H1 (cell line): ENCODE measurements at regions not wholly inside any gene's neighbourhood (a gene's known extent, or its start where the extent isn't known, plus 50 kb on each side); places are given as distances from the start of the nearest gene placed in this dataset.

Experiments
- CTCF ChIA-PET: fragments of 300-600 bp; sonication (Branson Sonifier 250); formaldehyde crosslinking; loops from one replicate; lab custom pipeline; 2021; ENCODE audit not compliant: partially characterized antibody; lab: Charles Lee
- POLR2A ChIA-PET: fragments of 300-600 bp; sonication (Branson Sonifier 250); formaldehyde crosslinking; loops from one replicate; lab custom pipeline; 2021; ENCODE audit warnings: inconsistent platforms; ENCODE audit not compliant: partially characterized antibody; lab: Charles Lee
- DNase-seq, 2 experiments: peaks; one replicate each; pipeline versions ENCODE4 v3.0.0 to v3.0.0-alpha.2; 2010 to 2022; ENCODE audit warnings: low spot score in 2 of 2, low read depth in 1 of 2, mixed read lengths in 1 of 2
- FAIRE-seq: peaks from 2 replicates; lab custom pipeline; 2011; peaks lifted over from hg19 to GRCh38; lab: Jason Lieb, UNC
- H2AFZ ChIP-seq: 2 replicates; pipeline ENCODE4 v1.8.1; 2012; ENCODE audit warnings: low read length, inconsistent platforms
- H2AK5ac ChIP-seq: 2 replicates; pipeline ENCODE4 v1.6.1; 2013; ENCODE audit warnings: low read depth, low read length
- H2BK120ac ChIP-seq: replicated peaks from 2 replicates; pipeline ENCODE3; 2013; ENCODE audit warnings: low read depth, low read length, inconsistent platforms
- H2BK12ac ChIP-seq: 2 replicates; pipeline ENCODE4 v1.6.1; 2013; ENCODE audit warnings: low read depth, low read length
- H2BK15ac ChIP-seq: 2 replicates; pipeline ENCODE4 v1.6.1; 2013; ENCODE audit warnings: low read length
- H2BK20ac ChIP-seq: 2 replicates; pipeline ENCODE4 v1.6.1; 2013; ENCODE audit warnings: low read length
- H2BK5ac ChIP-seq: 2 replicates; pipeline ENCODE4 v1.6.1; 2013; ENCODE audit warnings: low read depth, low read length
- H3K14ac ChIP-seq: 2 replicates; pipeline ENCODE4 v1.6.1; 2013; ENCODE audit warnings: inconsistent platforms; ENCODE audit not compliant: insufficient read length
- H3K18ac ChIP-seq: 2 replicates; pipeline ENCODE4 v1.6.1; 2013; ENCODE audit warnings: low read length; ENCODE audit errors: extremely low read depth
- H3K23ac ChIP-seq: 2 replicates; pipeline ENCODE4 v1.6.1; 2013; ENCODE audit warnings: inconsistent platforms; ENCODE audit not compliant: insufficient read length
- H3K23me2 ChIP-seq: 2 replicates; pipeline ENCODE4 v1.6.1; 2013; ENCODE audit warnings: low read depth, low read length
- H3K27ac ChIP-seq: 2 replicates; pipeline ENCODE4 v1.6.1; 2011; ENCODE audit warnings: low read depth, low read length, inconsistent platforms
- H3K27me3 ChIP-seq, 4 experiments: replicated peaks in 1 of 4; 1 replicate in 1 of 4; 2 replicates in 3 of 4; pipeline versions ENCODE4 v1.6.1 to v1.8.1; 2011 to 2013; ENCODE audit warnings: low read length in 3 of 4, mild to moderate bottlenecking in 3 of 4, inconsistent platforms in 2 of 4, mixed read lengths in 2 of 4, moderate library complexity in 1 of 4; ENCODE audit not compliant: control insufficient read depth in 3 of 4, insufficient read depth in 3 of 4; ENCODE audit errors: extremely low read depth in 1 of 4
- H3K36me3 ChIP-seq, 4 experiments: 2 replicates each; pipeline versions ENCODE4 v1.6.1 to v1.8.1; 2011 to 2013; ENCODE audit warnings: mild to moderate bottlenecking in 4 of 4, low read length in 3 of 4, moderate library complexity in 2 of 4, control low read depth in 1 of 4, inconsistent platforms in 1 of 4; ENCODE audit not compliant: insufficient read depth in 4 of 4, control insufficient read depth in 2 of 4
- H3K4ac ChIP-seq: replicated peaks from 2 replicates; pipeline ENCODE3; 2013; ENCODE audit warnings: low read length, low read depth, mixed read lengths, inconsistent platforms; ENCODE audit not compliant: insufficient read length
- H3K4me1 ChIP-seq, 4 experiments: replicated peaks in 1 of 4; 1 replicate in 1 of 4; 2 replicates in 3 of 4; pipeline versions ENCODE4 v1.6.1 to v1.8.1; 2011 to 2013; ENCODE audit warnings: low read length in 3 of 4, inconsistent platforms in 2 of 4, mixed read lengths in 1 of 4; ENCODE audit not compliant: insufficient read depth in 4 of 4, control insufficient read depth in 3 of 4
- H3K4me2 ChIP-seq, 2 experiments: 2 replicates each; pipeline versions ENCODE4 v1.6.1 to v1.8.1; 2011 to 2013; ENCODE audit warnings: low read depth in 2 of 2, low read length in 2 of 2, control low read depth in 1 of 2, inconsistent platforms in 1 of 2, mild to moderate bottlenecking in 1 of 2; ENCODE audit not compliant: insufficient read depth in 1 of 2
- H3K4me3 ChIP-seq, 4 experiments: fragments of 200-600, 300-600 bp in 1 of 4; sonication (generic), shearing (Covaris generic), sonication (Bioruptor Twin) in 1 of 4; 2 replicates each; pipeline versions ENCODE4 v1.5.1 to v1.8.1; 2011 to 2016; ENCODE audit warnings: low read length in 4 of 4, low read depth in 3 of 4, control low read depth in 2 of 4, inconsistent platforms in 2 of 4, mild to moderate bottlenecking in 2 of 4, mixed read lengths in 1 of 4, moderate library complexity in 1 of 4; ENCODE audit not compliant: insufficient read depth in 2 of 4; ENCODE audit errors: extremely low read depth in 1 of 4
- H3K56ac ChIP-seq: replicated peaks from 2 replicates; pipeline ENCODE3; 2013; ENCODE audit warnings: low read depth, mild to moderate bottlenecking, mixed read lengths, low read length, inconsistent platforms; ENCODE audit not compliant: insufficient read length
- H3K79me1 ChIP-seq: 2 replicates; pipeline ENCODE4 v1.6.1; 2013; ENCODE audit warnings: low read depth, low read length, control low read depth
- H3K79me2 ChIP-seq, 2 experiments: 2 replicates each; pipeline versions ENCODE4 v1.6.1 to v1.8.1; 2012 to 2013; ENCODE audit warnings: low read length in 2 of 2, mild to moderate bottlenecking in 2 of 2, inconsistent platforms in 1 of 2; ENCODE audit not compliant: insufficient read depth in 2 of 2, control insufficient read depth in 1 of 2
- H3K9ac ChIP-seq, 4 experiments: replicated peaks in 1 of 4; 1 replicate in 1 of 4; 2 replicates in 3 of 4; pipeline versions ENCODE4 v1.6.1 to v1.8.1; 2011 to 2013; ENCODE audit warnings: low read depth in 3 of 4, low read length in 3 of 4, control low read depth in 2 of 4, mild to moderate bottlenecking in 2 of 4, moderate library complexity in 2 of 4, inconsistent platforms in 1 of 4; ENCODE audit errors: extremely low read depth in 1 of 4
- H3K9me3 ChIP-seq, 2 experiments: 2 replicates each; pipeline versions ENCODE4 v1.6.1 to v1.8.1; 2012 to 2013; ENCODE audit warnings: mild to moderate bottlenecking in 2 of 2, moderate library complexity in 2 of 2, control low read depth in 1 of 2, inconsistent platforms in 1 of 2, low read depth in 1 of 2, low read length in 1 of 2, mixed read lengths in 1 of 2; ENCODE audit not compliant: insufficient read depth in 2 of 2
- H4K20me1 ChIP-seq, 2 experiments: replicated peaks in 1 of 2; 2 replicates each; pipeline versions ENCODE3 to v1.8.1; 2011 to 2013; ENCODE audit warnings: inconsistent platforms in 2 of 2, low read length in 2 of 2, mild to moderate bottlenecking in 1 of 2; ENCODE audit not compliant: insufficient read depth in 2 of 2, control insufficient read depth in 1 of 2
- H4K5ac ChIP-seq: 2 replicates; pipeline ENCODE4 v1.6.1; 2013; ENCODE audit warnings: low read length, low read depth, mixed read lengths, inconsistent platforms; ENCODE audit not compliant: insufficient read length
- H4K8ac ChIP-seq: 2 replicates; pipeline ENCODE4 v1.8.0; 2013; ENCODE audit warnings: mild to moderate bottlenecking, moderate library complexity, low read length, inconsistent platforms; ENCODE audit not compliant: insufficient read depth; ENCODE audit errors: extremely low read depth
- H4K91ac ChIP-seq: replicated peaks from 2 replicates; pipeline ENCODE3; 2013; ENCODE audit warnings: low read length, mixed read lengths, inconsistent platforms; ENCODE audit not compliant: insufficient read length
- CBX5 ChIP-seq: fragments of 300-800, 300-1000 bp; sonication (generic); IDR thresholded peaks from 2 replicates; pipeline ENCODE4 v1.7.1; 2016; ENCODE audit warnings: antibody characterized with exemption, low read length, low read depth
- CTBP2 ChIP-seq: IDR thresholded peaks from 2 replicates; pipeline ENCODE4 v1.7.0; 2011; ENCODE audit warnings: borderline replicate concordance, mild to moderate bottlenecking, moderate library complexity, mixed read lengths, low read length; ENCODE audit not compliant: insufficient read depth, insufficient read length
- E2F6 ChIP-seq: IDR thresholded peaks from 2 replicates; pipeline ENCODE4 v1.6.1; 2012; ENCODE audit warnings: inconsistent platforms
- FOSL1 ChIP-seq: IDR thresholded peaks from 2 replicates; pipeline ENCODE4 v1.6.1; 2011; ENCODE audit warnings: mild to moderate bottlenecking, low read depth, low read length, moderate library complexity; ENCODE audit not compliant: insufficient read depth
- NANOG ChIP-seq: IDR thresholded peaks from 2 replicates; pipeline ENCODE4 v1.6.1; 2011; ENCODE audit warnings: low read length, low read depth, mild to moderate bottlenecking, inconsistent platforms; ENCODE audit not compliant: insufficient read depth, poor library complexity, severe bottlenecking
- POLR2A ChIP-seq, 2 experiments: IDR thresholded peaks; 1 replicate in 1 of 2; 2 replicates in 1 of 2; pipeline ENCODE4 v1.6.1; 2011; ENCODE audit warnings: low read depth in 2 of 2, low read length in 2 of 2, mild to moderate bottlenecking in 2 of 2; ENCODE audit errors: control extremely low read depth in 1 of 2
- RAD21 ChIP-seq, 2 experiments: IDR thresholded peaks in 1 of 2; conservative IDR thresholded peaks in 1 of 2; 2 replicates each; pipeline ENCODE4 v1.6.1; 2011; ENCODE audit warnings: low read depth in 2 of 2, low read length in 2 of 2, improper control_type of control experiment in 1 of 2, inconsistent platforms in 1 of 2, mild to moderate bottlenecking in 1 of 2, moderate library complexity in 1 of 2
- SP1 ChIP-seq: IDR thresholded peaks from 2 replicates; pipeline ENCODE4 v1.6.1; 2011; ENCODE audit warnings: low read depth, low read length
- SUZ12 ChIP-seq: fragments of 200-600 bp; sonication (generic); IDR thresholded peaks from 2 replicates; pipeline ENCODE4 v1.6.1; 2012; ENCODE audit warnings: mild to moderate bottlenecking, inconsistent platforms, low read length, moderate library complexity, mixed read lengths
- TAF7 ChIP-seq: optimal IDR thresholded peaks from 2 replicates; pipeline ENCODE3; 2011; ENCODE audit warnings: low read depth, mild to moderate bottlenecking, inconsistent platforms, low read length, moderate library complexity, borderline replicate concordance
- WGBS, 2 experiments: shearing (Covaris generic) in 1 of 2; methylation state at CpG; one replicate each; pipeline versions ENCODE4 v1.1.6 to v1.1.7; 2013 to 2015; ENCODE audit warnings: low lambda C conversion rate in 2 of 2, mixed read lengths in 2 of 2, inconsistent platforms in 1 of 2, low coverage in 1 of 2, missing lambda C conversion rate in 1 of 2; ENCODE audit not compliant: insufficient replicate concordance in 2 of 2, insufficient coverage in 1 of 2, insufficient read length in 1 of 2; ENCODE audit errors: extremely low coverage in 1 of 2, missing lambda C conversion rate in 1 of 2; 5-methylcytosine and 5-hydroxymethylcytosine counted together

- Histone ChIP-seq H4K8ac (no peak overlapping the region), H3K36me3 (no peaks in the 10 kb centered on the region), H3K23me2 (no peaks in the 10 kb centered on the region), H2AFZ (peak overlapping the region; percentile 89), H4K20me1 (no peaks in the 10 kb centered on the region), H3K4me1 (peaks cover 0 to 6% (median 2%) of the 10 kb centered on the region in 4 experiments; a peak in 3 of 7 replicates), H3K27ac (no peak overlapping the region), H2BK20ac (no peak overlapping the region), H2AK5ac (no peak overlapping the region), H3K27me3 (no peaks in the 10 kb centered on the region), H2BK5ac (no peak overlapping the region), H3K14ac (no peak overlapping the region), H3K79me2 (no peaks in the 10 kb centered on the region), H3K9ac (no peak overlapping the region), H3K23ac (no peak overlapping the region), H4K5ac (no peak overlapping the region), H2BK120ac (no peak overlapping the region), H2BK15ac (no peak overlapping the region), H3K4me3 (no peak overlapping the region), H3K18ac (no peak overlapping the region), H3K9me3 (no peaks in the 10 kb centered on the region), H3K4me2 (no peak overlapping the region), H3K4ac (no peak overlapping the region), H2BK12ac (no peak overlapping the region), H3K79me1 (no peaks in the 10 kb centered on the region), H4K91ac (no peak overlapping the region), H3K56ac (no peak overlapping the region)
- DNase-seq (no peak), FAIRE-seq (no peak)
- CTCF ChIA-PET = interaction anchor here (0.8 to 2.5 kb wide), 3 partner anchors 13 to 36 kb away, joined by 3 to 6 read pairs (median 3); no protein-coding TSS in a partner anchor
- WGBS, 2 experiments = 83% methylated on average over 3 of the region's 3 CpGs; no CpG with 5 or more reads in 1 of the 2 experiments
- POLR2A ChIA-PET = no interaction called here
- TF ChIP-seq SUZ12 = no peak
- no peak for TF ChIP-seq FOSL1
- TF ChIP-seq POLR2A (IDR thresholded peaks at IDR 0.05; ENCODE audit: control extremely low read depth in 1 of 2, low read depth in 2 of 2, low read length in 2 of 2) = no peak
- TF ChIP-seq CBX5 = no peak
- no peak for TF ChIP-seq NANOG
- no peak for TF ChIP-seq CTBP2
- no peak for TF ChIP-seq RAD21 (IDR thresholded peaks at IDR 0.05 in 1 of 2, conservative IDR thresholded peaks at IDR 0.05 in 1 of 2; ENCODE audit: low read depth in 2 of 2, low read length in 2 of 2)
- no peak for TF ChIP-seq SP1
- TF ChIP-seq TAF7 = no peak
- TF ChIP-seq E2F6 = no peak
These were observed 86.1 kb upstream of the ITPRID2 start for GRCh38 chr2:181805228-181806038.
